PC-9 (cell line): ENCODE measurements at regions not wholly inside any gene's neighbourhood (a gene's known extent, or its start where the extent isn't known, plus 50 kb on each side); places are given as distances from the start of the nearest gene placed in this dataset.

ENCODE experiments used
- BruUV-seq: library from RNA; stranded (reverse); fragments of 400-500 nt; replicated peaks from 2 replicates; lab custom pipeline; 2021; lab: Mats Ljungman, UMichigan
- CTCF ChIA-PET: fragments of 300-600 bp; sonication (Branson Sonifier 250); formaldehyde crosslinking; loops from one replicate; lab custom pipeline; 2022; ENCODE audit warnings: antibody characterized with exemption; lab: Charles Lee
- POLR2A ChIA-PET: fragments of 300-600 bp; sonication (Branson Sonifier 250); formaldehyde crosslinking; loops from one replicate; lab custom pipeline; 2022; ENCODE audit warnings: antibody characterized with exemption; ENCODE audit not compliant: unreplicated experiment; lab: Charles Lee
- DNase-seq, 2 experiments: peaks; one replicate each; pipeline versions ENCODE4 v3.0.0 to v3.0.0-alpha.2; 2015 to 2022; ENCODE audit warnings: mixed read lengths in 1 of 2
- H2AFZ ChIP-seq: fragments of 200-600 bp; sonication (generic); 2 replicates; pipeline ENCODE4 v1.8.1; 2017; ENCODE audit warnings: antibody characterized with exemption
- H3F3A ChIP-seq: fragments of 200-600 bp; sonication (generic); 2 replicates; pipeline ENCODE4 v1.8.1; 2017; ENCODE audit warnings: antibody characterized with exemption, mild to moderate bottlenecking, low read depth; ENCODE audit not compliant: insufficient read depth
- H3K27ac ChIP-seq: fragments of 200-600 bp; sonication (generic); 2 replicates; pipeline ENCODE4 v1.6.1; 2016; ENCODE audit warnings: mixed run types
- H3K27me3 ChIP-seq: fragments of 200-600 bp; sonication (generic); 2 replicates; pipeline ENCODE4 v1.6.1; 2016; ENCODE audit warnings: low read depth, mixed run types; ENCODE audit not compliant: insufficient read depth
- H3K36me3 ChIP-seq: fragments of 200-600 bp; sonication (generic); 2 replicates; pipeline ENCODE4 v1.6.1; 2016; ENCODE audit warnings: low read depth, mixed run types
- H3K4me1 ChIP-seq: fragments of 200-600 bp; sonication (generic); replicated peaks from 2 replicates; pipeline ENCODE4 v1.6.1; 2016; ENCODE audit warnings: mixed run types; ENCODE audit not compliant: insufficient read depth
- H3K4me2 ChIP-seq: fragments of 200-600 bp; sonication (generic); 2 replicates; pipeline ENCODE4 v1.6.1; 2017; ENCODE audit warnings: mixed run types
- H3K4me3 ChIP-seq: fragments of 200-600 bp; sonication (generic); 2 replicates; pipeline ENCODE4 v1.6.1; 2016; ENCODE audit warnings: mixed run types
- H3K79me2 ChIP-seq: fragments of 200-600 bp; sonication (generic); 2 replicates; pipeline ENCODE4 v1.6.1; 2017; ENCODE audit warnings: low read depth, mixed run types
- H3K9me2 ChIP-seq: fragments of 200-600 bp; sonication (generic); 2 replicates; pipeline ENCODE4 v1.8.1; 2017; ENCODE audit warnings: mild to moderate bottlenecking; ENCODE audit not compliant: insufficient read depth
- H3K9me3 ChIP-seq: fragments of 200-600 bp; sonication (generic); 2 replicates; pipeline ENCODE4 v1.8.1; 2016; ENCODE audit warnings: low read depth; ENCODE audit not compliant: insufficient read depth
- H4K20me1 ChIP-seq: fragments of 200-600 bp; sonication (generic); 2 replicates; pipeline ENCODE4 v1.8.1; 2017; ENCODE audit not compliant: insufficient read depth
- CTCF ChIP-seq: fragments of 200-600 bp; sonication (generic); conservative IDR thresholded peaks from 2 replicates; pipeline ENCODE4 v1.6.1; 2017; ENCODE audit warnings: mixed run types, antibody characterized with exemption, mild to moderate bottlenecking, moderate library complexity
- EZH2 ChIP-seq: fragments of 200-600 bp; sonication (generic); IDR thresholded peaks from 2 replicates; pipeline ENCODE4 v1.8.0; 2017; ENCODE audit warnings: antibody characterized with exemption, low read depth
- intact Hi-C: fragments of 100-400 bp; cut with micrococcal nuclease; formaldehyde crosslinking; loops from one replicate; pipeline ENCODE4 v1.10.0; 2022; ENCODE audit not compliant: unreplicated experiment

DNA sequence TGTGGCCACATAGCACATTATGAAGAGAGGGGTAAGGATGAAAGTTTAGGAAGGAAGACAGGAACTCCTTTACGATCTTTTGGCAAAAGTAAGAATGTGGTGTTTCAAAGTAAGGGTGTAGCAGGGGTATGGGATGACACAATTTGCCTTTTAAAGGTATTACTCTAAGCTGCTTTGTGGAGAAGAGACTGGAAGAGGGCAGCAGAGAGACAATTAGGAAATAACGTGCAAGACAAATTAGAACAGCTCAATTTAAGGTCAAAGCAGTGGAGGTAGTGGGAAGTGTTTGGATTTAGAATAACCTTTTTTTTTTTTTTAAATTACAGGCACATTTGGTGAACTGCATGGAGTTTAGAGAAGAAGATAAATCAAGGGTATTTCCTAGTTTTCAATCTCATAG is 342.6 kb downstream of the NOVA1 start:
- Histone ChIP-seq H3F3A (no peaks in the 10 kb centered on the region), H3K9me2 (no peaks in the 10 kb centered on the region), H2AFZ (no peak overlapping the region), H3K27me3 (no peaks in the 10 kb centered on the region), H3K36me3 (no peaks in the 10 kb centered on the region), H3K4me1 (no peaks in the 10 kb centered on the region), H3K79me2 (no peaks in the 10 kb centered on the region), H3K4me2 (no peak overlapping the region), H3K9me3 (no peaks in the 10 kb centered on the region), H3K4me3 (no peak overlapping the region), H4K20me1 (no peaks in the 10 kb centered on the region), H3K27ac (no peak overlapping the region)
- POLR2A ChIA-PET = no interaction called here
- CTCF ChIA-PET = interaction anchor here (0.6 kb wide), 1 partner anchor 20 kb away, joined by 5 read pairs; no protein-coding TSS in a partner anchor
- intact Hi-C loops = no loop called here
- TF ChIP-seq EZH2 (no peak), CTCF (peak; percentile 43)
- no TSS peak for BruUV-seq
- no peak for DNase-seq

- Histone ChIP-seq H3K4me1 (no peaks in the 10 kb centered on the region), H3K79me2 (no peaks in the 10 kb centered on the region), H3K27me3 (no peaks in the 10 kb centered on the region), H3K9me2 (no peaks in the 10 kb centered on the region), H4K20me1 (no peaks in the 10 kb centered on the region), H3K27ac (no peak overlapping the region), H3K4me3 (no peak overlapping the region), H3K4me2 (no peak overlapping the region), H3K9me3 (no peaks in the 10 kb centered on the region), H3K36me3 (no peaks in the 10 kb centered on the region), H2AFZ (no peak overlapping the region), H3F3A (no peaks in the 10 kb centered on the region)
- CTCF ChIA-PET = no interaction called here
- BruUV-seq = no TSS peak
- no peak for TF ChIP-seq EZH2
- no peak for TF ChIP-seq CTCF
- POLR2A ChIA-PET = no interaction called here
- DNase-seq = no peak
- intact Hi-C loops = no loop called here
Measured at GRCh38 chr14:26252176-26252575, 345.7 kb downstream of the NOVA1 start.

DNA sequence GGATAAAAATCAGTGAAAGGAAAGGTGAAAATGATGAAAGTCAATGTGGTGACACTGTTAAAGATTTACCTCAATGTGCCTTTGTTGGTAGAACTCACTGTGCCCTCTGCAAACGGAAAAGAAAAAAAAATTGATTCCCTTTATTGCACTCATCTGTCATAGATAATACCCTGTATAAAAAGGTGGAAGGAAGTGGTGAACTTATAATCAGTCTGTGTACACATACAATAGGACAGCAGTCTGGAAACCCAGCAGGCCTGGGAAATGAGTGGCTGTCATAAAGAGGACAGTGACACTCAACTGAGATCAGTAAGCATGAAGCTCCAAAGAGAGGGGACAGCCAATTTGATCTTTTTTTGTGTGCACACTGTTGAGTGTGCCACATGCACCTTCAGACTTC is 364.7 kb downstream of the NOVA1 start:
- Histone ChIP-seq H3F3A (no peaks in the 10 kb centered on the region), H3K36me3 (no peaks in the 10 kb centered on the region), H3K27ac (no peak overlapping the region), H3K4me2 (no peak overlapping the region), H2AFZ (no peak overlapping the region), H3K79me2 (no peaks in the 10 kb centered on the region), H3K9me2 (no peaks in the 10 kb centered on the region), H3K9me3 (no peaks in the 10 kb centered on the region), H4K20me1 (no peaks in the 10 kb centered on the region), H3K27me3 (no peaks in the 10 kb centered on the region), H3K4me3 (no peak overlapping the region), H3K4me1 (no peaks in the 10 kb centered on the region)
- no TSS peak for BruUV-seq
- intact Hi-C loops = no loop called here
- DNase-seq = no peak
- no peak for TF ChIP-seq CTCF
- no peak for TF ChIP-seq EZH2
- POLR2A ChIA-PET = no interaction called here
- CTCF ChIA-PET = no interaction called here
